SKM-1 treated with dmso at 0.1 percent for 144 hours (cell line): ENCODE measurements at regions not wholly inside any gene's neighbourhood (a gene's known extent, or its start where the extent isn't known, plus 50 kb on each side); places are given as distances from the start of the nearest gene placed in this dataset.

Experiments used
- DNase-seq: peaks from one replicate; lab custom pipeline; 2025; ENCODE audit not compliant: unreplicated experiment; lab: John Stamatoyannopoulos, UW

DNA sequence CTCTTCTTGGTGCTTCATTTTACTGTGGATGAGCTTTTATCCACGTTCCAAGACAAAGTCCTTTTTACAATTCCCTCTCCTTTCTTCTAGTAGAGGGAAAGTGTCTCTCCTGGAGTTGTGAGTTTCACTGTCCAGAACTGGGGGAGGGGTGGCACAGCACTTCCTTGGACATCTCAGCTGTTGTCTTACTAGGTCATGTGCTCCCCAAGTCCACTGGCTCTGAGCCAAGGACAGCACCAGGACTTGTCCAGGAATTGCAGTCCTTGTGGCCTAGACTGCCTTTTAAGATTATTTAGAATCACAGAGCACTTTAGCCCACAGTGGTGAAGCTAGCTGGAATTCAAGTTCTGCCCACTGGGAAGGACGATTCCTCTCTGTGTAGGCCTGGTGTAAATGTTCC is 700.2 kb upstream of the PTPRD start:
- DNase-seq, result no peak

GRCh38 chr9:11318946-11319345 is 706.1 kb upstream of the PTPRD start:
- no peak for DNase-seq

DNA sequence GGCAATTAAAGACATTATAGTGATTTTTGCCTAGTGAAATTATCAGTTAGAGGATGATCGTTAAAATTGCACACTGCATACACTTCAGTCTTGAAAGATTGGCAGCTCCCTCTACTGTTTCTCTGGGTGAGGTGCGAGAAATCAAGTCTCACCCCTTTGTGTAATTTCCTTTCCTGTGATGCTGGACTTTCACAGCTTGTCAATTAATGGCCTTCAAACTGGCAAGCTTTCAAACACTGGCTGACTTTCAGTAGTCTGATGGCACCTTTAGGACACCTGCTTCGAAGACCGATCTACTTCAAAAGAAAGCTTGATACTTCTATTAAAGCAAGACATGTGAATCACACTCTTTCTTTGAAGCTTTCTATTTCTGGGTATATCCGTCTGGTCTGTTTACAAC is 706.7 kb upstream of the PTPRD start:
- peak; percentile 10 for DNase-seq

GRCh38 chr9:11320989-11321388 is 708.2 kb upstream of the PTPRD start:
- DNase-seq, result no peak

GRCh38 chr9:11323457-11323856 is 710.7 kb upstream of the PTPRD start:
- DNase-seq, result no peak

DNA sequence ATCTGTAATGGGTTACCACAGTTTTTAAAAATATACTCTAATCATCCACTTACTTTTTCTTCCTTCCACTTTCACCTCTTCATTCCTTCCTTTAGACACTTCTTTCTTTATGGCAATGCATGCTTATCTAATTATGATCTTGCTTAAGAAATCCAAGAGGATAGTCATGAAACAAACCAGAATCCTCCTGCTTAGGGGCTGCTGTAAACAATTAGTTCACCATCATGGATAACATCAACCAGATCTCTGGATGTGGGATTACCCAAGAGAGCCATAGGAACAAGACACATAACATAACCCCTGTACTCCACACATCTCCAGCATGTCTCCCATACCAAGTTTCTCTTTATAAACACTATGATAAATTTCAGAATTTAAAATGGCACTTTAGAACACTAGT is 713.4 kb upstream of the PTPRD start:
- no peak for DNase-seq

DNA sequence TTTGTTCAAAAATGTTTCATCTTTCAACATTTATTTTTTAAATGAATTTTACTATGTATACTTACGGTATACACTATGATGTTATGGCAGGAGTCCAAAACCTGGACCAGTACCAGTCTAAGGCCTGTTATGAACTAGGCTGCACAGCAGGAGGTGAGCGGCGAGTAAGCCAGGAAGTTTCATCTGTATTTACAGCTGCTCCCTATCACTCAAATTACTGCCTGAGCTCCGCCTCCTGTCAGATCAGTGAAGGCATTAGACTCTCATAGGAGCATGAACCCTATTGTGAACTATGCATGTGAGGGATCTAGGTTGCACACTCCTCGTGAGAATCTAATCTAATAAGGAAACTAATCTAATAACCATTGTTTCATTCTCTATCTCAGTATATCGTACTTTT is 715.5 kb upstream of the PTPRD start:
- no peak for DNase-seq

- no peak for DNase-seq
Observed at GRCh38 chr9:11335011-11335410, 722.2 kb upstream of the PTPRD start.

DNA sequence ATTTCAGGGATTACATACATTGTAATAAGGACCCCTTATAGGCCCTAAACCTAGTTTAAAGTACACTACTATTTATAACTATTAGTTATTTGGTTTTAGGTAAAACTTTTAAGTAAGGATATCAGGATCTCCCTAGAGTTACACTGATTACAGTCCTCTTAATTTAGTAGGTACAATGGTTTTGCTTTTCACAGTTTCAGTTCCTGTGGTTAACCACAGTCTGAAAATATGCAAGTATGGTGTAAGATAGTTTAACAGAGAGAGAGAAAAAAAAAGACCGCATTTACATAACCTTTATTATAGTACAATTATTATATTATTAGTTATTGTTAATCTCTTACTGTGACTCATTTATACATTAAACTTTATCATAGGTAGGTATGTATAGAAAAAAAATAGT is 725.3 kb upstream of the PTPRD start:
- DNase-seq, result no peak

DNA sequence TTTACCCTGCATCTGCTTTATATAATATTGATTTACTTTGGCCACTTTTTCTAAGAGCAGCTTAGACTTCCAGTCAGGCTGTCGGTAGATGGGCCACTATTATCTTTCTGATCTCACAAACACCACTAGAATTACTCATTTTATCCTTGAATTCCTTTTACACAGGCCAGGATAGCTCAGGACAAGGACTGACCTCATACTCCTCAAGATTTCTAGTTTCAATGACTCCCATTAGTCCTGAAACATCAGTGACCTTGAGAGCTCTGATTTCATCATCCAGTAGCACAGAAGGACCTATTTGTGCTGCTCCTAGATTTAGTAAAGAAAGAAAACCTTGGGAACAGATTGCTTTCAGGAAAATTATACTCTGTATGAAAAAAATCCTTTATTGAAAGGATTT is 727.9 kb upstream of the PTPRD start:
- no peak for DNase-seq

- DNase-seq, result no peak
Observed at GRCh38 chr9:11347437-11347836, 734.6 kb upstream of the PTPRD start.

DNA sequence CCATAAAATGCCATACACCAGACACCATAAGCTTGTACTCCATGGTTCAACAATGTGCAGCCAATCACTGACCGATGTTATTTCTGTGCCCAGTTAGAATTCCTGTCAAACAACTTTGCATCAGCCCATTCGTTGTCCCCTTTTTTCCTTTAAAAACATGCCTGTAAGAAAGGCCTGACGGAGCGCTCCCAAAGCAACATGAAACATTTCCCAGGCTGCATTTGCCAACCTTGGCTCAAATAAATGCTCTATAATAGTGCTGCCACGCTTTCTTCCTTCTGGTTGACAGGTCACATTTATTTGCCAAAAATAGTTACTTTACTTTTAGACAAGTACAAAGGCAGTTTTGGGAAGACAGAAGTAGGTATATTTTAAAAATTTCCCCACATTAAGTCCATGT is 735.6 kb upstream of the PTPRD start:
- DNase-seq, result no peak

DNA sequence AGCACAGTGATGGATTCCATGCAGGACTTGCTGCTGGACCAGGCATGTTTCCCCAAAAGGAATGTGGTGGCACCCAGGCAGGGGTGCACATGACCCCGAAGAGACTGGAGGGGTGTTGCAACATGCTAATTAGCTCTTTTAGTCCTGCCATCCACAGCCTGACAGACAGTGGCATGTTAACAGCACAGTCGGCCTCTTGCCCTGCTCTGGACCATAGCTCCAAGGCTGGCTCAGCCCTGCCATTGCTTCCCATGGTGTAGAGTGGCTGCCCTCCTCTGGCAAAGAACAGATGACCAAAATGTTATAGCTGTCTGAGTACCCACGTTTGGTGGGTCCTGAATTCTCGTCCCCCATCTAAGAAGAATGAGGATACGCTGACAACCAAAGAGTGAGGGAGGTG is 736.4 kb upstream of the PTPRD start:
- no peak for DNase-seq

- DNase-seq, result no peak
Observed at GRCh38 chr9:11352612-11353011, 739.8 kb upstream of the PTPRD start.

DNA sequence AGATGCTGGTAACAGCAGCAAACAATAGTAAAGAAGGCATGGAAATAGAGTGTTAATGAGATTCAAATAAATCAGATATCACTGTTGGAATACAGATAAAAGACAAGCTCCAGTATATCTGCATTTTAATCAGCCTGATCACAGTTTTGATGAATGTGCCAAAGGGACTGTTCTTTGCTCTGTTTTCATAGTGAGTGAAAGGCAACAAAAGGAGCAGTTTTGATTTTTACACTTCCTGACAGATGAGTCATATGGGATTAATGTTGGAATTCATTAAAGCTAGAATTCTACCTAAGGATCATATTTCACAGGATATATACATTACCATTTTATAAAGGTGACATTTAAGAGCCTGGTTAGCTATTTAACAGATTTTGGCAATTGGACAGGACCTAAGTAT is 743.3 kb upstream of the PTPRD start:
- DNase-seq, result no peak

- DNase-seq, result no peak
Observed at GRCh38 chr9:11366585-11367129, 753.9 kb upstream of the PTPRD start.

DNA sequence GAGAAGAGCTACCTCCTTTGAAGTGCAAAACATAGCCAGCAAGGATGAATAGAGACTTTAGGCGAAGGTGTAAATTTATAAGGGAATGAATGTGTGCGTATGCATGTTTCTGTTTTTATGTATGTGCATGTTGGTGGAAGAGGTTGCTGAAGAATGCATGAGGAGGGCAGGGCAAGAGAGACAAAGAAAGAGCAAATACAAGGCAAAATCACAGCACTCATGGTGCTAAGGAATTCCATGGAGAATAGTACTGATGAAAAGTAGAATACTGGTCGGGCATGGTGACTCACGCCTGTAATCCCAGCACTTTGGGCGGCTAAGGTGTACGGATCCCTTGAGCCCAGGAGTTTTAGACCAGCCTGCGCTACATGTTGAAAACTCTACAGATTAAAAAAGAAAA is 762.1 kb upstream of the PTPRD start:
- no peak for DNase-seq

DNA sequence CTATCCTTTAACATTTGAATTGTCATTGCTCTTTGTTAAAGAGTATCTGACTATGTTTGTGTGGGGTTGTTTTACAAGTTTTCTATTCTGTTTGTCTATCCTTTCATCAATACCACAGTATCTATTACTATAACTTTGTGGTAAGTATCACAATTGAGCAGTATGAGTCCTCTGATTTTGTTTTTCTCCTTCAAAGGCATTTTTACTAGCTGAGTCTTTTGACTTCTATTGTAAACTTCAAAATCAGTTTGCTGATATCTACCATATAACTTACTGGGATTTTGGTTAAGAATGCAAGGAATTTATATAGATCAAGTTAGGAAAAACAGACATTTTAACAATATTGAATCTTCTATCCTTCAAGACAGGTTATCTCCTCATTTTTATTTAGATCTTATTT is 789.8 kb upstream of the PTPRD start:
- no peak for DNase-seq

- no peak for DNase-seq
Observed at GRCh38 chr9:11414241-11414640, 801.4 kb upstream of the PTPRD start.

- no peak for DNase-seq
Observed at GRCh38 chr9:11417782-11418181, 805.0 kb upstream of the PTPRD start.

GRCh38 chr9:11431490-11431889 is 818.7 kb upstream of the PTPRD start:
- no peak for DNase-seq

- DNase-seq, result no peak
Observed at GRCh38 chr9:11432361-11432760, 819.6 kb upstream of the PTPRD start.

DNA sequence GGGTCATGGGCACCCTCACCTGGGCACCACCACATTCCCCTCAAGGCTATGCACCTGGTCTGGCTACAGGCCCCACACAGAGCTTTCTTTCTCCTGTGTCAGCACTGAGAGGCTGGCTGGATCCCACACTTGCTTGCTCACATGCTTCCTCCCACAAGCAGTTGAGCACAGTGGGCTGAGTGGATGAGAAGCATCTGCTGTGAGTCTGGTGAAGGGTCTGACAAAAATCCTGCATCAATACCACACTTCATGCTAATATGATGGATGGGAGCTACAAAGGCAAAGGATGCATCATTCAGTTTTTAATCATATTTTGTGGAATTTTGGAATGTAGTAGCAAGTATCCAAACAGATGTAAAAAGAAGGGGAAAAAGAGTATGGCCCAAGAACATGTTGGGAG is 830.8 kb upstream of the PTPRD start:
- no peak for DNase-seq
